GM21576 (cell line): ENCODE measurements at regions not wholly inside any gene's neighbourhood (a gene's known extent, or its start where the extent isn't known, plus 50 kb on each side); places are given as distances from the start of the nearest gene placed in this dataset.
A peak's percentile ranks its signal among the peaks of the same experiment; 100 is the strongest.
"Not testable (repeated sequence)": the region's sequence is repeated elsewhere in the genome, so short reads cannot be mapped to it uniquely, and the experiment has no call there.

Experiments
- ATAC-seq: cut with Tn5 transposase; IDR thresholded peaks from one replicate; pipeline ENCODE4 v1.9.1; 2021; ENCODE audit warnings: mild to moderate bottlenecking, moderate library complexity; ENCODE audit not compliant: unreplicated experiment

DNA sequence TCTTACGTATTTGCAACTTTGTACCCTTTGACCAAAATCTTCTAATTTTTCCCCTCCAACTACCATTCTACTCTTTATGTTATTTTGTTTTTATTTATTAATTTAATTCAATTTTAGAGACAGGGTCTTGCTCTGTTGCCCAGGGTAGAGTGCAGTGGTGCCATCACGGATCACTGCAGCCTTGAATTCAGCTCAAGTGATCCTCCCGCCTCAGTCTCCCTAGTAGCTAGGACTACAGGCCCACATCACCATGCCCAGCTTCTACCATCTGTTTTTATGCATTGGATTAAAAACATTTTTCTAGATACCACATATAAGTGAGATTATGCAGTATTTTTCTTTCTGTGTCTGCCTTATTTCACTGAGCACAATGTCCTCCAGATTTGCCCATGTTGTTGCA is 2912.5 kb downstream of the RPIA start:
- not testable (repeated sequence) for ATAC-seq

DNA sequence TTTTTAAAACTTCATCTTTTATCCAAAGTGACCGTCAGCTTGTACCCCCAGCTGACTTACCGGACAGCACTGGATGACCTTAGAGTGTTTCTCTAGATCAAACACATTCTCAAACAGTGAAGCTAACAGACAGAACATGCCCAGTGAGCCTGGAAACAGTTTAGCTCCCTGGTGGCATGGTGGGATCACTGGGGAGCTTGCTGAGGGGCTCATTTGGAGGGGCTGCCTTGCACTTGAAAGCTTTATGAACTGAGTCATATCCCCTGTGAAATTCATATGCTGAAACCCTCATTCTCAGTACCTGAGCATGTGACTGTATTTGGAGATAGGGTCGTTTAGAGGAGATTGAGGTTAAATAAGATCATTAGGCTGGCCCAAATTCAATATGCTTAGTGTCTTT is 2913.2 kb downstream of the RPIA start:
- ATAC-seq = not testable (repeated sequence)

DNA sequence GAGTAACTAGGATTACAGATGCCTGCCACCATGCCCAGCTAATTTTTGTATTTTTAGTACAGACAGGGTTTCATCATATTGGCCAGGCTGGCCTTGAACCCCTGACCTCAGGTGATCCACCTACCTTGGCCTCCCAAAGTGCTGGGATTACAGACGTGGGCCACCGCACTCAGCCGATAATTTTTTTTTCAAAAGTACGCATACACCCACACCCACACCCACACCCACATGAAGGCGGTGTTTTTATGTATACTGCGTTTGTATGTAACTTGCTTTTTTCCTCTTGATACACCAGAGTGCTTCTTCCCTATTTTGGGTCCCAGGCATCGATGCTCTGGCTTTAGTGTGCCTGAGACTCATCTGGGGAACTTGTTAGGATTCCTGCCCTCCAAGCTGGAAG is 2932.3 kb downstream of the RPIA start:
- ATAC-seq = not testable (repeated sequence)

DNA sequence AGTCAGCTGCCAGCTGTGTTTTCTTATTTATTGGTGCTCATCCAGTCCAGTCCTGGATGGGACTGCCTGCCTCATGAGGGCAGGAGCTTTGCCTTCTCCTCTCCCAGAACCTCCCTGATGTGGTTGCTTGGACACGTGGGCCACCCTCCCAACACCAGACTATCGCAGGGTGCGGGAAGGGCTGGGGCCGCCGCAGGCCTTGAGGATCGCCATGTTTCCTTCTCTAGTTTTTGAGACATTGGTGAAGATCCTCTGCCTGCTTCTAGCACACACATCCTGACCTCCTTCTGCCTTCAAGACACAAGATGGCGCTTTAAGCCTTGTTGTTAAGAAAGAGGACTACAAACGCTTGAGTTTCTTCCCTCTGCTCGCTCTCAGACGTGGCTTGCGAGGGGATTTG is 2937.0 kb downstream of the RPIA start:
- ATAC-seq = not testable (repeated sequence)

DNA sequence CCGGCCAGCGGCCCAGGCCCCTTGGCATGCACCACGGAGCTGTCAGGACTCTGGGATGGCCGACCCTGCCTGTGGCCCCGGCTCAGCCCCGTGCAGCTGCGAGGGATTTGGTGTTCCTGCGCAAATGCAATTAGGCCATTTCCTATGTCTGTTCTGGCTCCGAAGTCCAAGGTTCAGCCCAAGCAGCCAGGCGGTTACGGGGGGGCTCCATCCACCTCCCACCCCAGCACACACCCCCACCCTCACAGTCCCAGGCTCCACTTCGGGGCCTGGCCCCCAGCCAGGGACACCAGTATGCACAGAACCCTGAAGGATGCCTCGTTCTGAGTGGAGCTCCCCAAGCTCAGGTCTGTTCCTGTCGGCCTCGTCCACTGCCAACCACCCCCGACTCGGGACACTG is 2965.7 kb downstream of the RPIA start:
- ATAC-seq = not testable (repeated sequence)

DNA sequence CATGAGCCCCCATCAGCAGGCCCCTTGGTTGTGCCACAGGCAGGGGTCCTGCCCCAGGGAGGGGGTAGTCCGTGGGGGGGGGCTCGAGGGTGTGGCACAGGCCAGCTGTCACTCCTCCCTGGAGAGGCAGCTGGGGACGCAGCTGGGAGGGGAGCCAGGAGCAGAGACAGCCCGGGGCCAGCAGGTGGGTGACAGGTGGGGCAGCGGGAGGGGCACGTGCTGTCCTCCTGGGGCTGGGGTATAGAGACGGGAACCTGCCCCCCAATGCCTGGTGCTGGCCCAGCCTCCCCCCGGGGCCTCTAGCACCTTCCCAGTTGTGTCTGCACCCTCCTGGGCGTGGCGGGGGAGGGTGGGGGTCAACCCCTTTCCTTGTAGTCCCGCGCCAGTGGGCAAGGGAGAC is 2966.9 kb downstream of the RPIA start:
- not testable (repeated sequence) for ATAC-seq

DNA sequence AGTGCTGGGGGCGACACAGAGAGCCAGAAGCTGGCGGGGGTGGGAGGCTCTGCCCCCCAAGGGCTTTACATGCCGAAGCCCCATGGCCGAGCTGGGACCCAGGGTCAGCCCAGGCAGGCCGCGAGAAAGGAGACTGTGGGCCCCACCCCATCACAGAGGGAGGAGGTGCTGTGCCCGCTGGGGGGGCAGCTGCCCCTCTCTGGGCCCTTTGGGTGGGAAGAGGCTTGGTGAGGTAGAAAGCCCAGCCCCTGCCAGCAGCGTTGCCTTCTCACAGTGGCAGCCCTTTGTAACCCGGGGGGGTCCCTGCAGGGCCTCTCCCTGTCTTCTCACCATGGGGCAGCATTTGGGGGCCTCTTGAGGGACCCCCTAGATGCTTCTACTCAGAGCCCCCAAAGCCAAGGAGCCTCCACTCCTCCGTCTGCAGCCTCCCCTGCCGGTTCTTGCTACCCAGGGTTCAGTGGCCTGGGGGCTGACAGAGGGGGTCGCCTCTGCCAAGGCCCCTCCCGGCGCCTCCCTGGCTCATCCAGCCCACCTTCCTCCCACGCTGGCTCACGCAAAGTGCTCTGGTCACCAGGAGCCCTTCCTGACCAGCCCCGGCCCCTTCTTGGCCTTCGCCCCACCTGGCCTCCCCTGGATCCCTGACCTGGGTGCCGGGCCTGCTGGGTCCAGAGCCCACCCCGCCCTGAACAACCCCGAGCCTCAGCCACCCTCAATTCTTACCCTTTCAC is 2967.9 kb downstream of the RPIA start:
- not testable (repeated sequence) for ATAC-seq

DNA sequence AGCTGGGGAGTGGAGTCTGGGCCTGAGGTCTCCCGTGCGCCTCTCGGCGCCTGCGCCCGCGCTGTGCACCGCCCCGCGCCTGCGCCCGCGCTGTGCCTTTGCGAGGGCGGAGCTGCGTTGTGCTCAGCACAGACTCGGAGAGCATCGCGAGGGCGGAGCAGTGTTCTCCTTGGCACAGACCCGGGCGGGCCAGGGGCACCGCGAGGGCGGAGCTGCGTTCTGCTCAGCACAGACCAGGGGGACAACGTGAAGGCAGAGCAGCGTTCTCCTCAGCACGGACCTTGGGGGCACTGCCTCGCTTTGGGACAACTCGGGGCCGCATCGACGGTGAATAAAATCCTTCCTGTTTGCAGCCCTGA is 2968.4 kb downstream of the RPIA start:
- peak; percentile 100 for ATAC-seq

DNA sequence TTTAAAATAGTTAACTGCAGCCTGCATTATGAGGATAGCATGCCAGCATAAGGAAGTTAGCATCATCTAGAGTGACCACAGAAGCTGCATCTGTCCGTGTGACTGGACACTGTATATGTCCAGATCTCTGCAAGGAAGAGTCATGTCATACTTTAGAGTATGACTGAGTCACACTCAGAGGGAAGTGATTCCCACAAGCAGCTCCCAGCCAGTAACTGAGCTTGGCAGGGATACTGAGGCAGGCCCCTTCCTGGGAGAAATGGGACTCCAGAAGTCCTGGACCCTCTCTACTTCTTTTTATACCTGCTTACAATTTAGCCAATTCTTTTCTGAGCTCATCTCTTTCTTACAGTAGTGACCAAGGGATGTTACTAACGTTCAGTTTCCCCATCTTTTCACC is 2975.9 kb downstream of the RPIA start:
- ATAC-seq = not testable (repeated sequence)

DNA sequence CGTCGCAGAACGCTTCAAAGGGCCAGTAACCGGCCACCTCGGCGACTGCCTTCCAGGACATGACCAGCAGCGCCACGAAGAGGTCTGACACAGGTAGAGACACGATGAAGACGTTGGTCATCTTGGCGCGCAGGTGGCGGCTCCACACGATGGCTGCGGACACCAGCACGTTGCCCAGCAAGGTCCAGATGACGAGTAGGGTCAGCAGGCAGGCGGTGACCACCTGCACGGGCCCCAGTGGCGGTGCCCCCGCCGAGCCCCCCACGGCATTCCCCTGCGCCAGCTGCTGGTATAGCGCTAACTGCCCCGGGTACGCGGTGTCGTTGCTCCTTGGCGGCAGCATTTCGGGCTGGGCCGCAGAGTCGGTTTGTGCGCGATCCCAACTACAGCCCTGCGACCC is 2994.1 kb downstream of the RPIA start:
- not testable (repeated sequence) for ATAC-seq

DNA sequence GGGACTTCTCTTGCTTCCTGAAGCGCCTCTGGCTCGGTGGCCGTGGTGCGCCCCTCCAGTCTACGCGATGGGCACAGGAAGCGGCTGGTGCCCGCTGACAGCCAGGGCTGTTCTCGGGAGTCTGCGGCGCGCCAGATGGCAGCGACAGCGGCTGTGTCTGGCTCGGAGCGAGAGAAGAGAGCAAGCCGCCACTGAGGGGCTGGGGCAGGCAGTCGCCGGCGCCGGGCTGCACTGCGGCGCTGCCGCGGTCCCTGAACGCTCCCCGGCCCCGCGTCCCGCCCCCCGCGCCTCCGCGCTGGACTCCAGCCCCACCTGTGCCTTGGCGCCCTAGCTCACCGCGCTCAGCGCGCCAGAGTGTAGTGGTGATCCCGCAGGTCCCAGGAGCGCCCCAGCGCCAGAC is 2994.6 kb downstream of the RPIA start:
- not testable (repeated sequence) for ATAC-seq
